RWPE1 (cell line): ENCODE measurements at regions not wholly inside any gene's neighbourhood (a gene's known extent, or its start where the extent isn't known, plus 50 kb on each side); places are given as distances from the start of the nearest gene placed in this dataset.

Experiments used
- CTCF ChIA-PET: fragments of 350-600 bp; sonication (Branson Sonifier 250); formaldehyde crosslinking; extraction: SDS; loops from one replicate; lab custom pipeline; 2021; lab: Yijun Ruan, JAX
- POLR2A ChIA-PET: fragments of 400-600 bp; formaldehyde crosslinking; extraction: SDS; loops from one replicate; lab custom pipeline; 2020; ENCODE audit warnings: antibody characterized with exemption; ENCODE audit not compliant: low non-redundant PET; lab: Yijun Ruan, JAX
- DNase-seq: peaks from one replicate; pipeline ENCODE4 v3.0.0; 2012; ENCODE audit warnings: low spot score
- H3K27ac ChIP-seq: fragments of 450-650 bp; 2 replicates; pipeline ENCODE4 v1.5.1; 2017
- TF ChIP-seq, protein P1 (sequence below): fragments of 450-650 bp; conservative IDR thresholded peaks from 2 replicates; pipeline ENCODE4 v1.5.1; 2017; ENCODE audit warnings: low read depth, mild to moderate bottlenecking

DNA sequence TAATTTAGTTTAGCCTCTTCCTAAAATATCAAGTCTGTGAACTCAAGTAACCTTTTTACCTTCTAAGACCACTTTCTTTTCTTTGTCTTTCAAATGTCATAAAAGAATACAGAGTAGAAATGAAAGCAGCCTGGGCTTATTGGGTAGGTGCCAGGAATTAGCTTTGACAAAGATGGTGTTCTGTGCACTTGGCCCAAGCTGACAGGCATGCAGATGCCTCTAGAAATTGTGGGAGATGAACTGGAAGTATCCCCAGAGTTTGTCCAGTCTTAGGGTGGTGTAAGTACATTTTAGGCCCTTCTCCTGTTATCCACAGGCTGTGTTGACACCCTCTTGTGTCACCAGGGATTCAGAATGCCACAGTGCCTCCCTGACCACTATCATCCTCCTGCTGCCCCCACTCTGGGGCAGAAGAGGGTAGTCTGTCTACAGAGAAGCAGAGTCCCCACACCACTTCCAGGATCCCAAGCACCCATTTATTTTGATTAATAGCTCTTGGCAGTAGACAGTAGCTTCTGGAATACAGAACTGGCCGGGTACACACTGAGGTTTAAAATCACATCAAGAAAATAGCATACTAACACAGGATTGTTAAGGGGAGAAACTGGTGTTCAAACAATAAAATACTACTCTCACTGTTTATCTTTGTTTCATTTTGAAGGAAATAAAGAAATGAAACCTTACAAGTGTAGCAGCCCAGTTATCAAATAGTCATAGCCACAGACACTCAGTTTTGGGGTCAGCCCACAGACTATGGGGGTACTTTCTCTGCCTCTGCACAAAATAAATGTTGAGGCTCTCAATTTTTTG lies 343.2 kb downstream of the KCNRG start:
- ChIA-PET POLR2A (no interaction called here), CTCF (interaction anchor here (0.6 kb wide), 1 partner anchor 630 kb away, joined by 4 read pairs; no protein-coding TSS in a partner anchor)
- DNase-seq = no peak
- TF ChIP-seq, protein P1, sequence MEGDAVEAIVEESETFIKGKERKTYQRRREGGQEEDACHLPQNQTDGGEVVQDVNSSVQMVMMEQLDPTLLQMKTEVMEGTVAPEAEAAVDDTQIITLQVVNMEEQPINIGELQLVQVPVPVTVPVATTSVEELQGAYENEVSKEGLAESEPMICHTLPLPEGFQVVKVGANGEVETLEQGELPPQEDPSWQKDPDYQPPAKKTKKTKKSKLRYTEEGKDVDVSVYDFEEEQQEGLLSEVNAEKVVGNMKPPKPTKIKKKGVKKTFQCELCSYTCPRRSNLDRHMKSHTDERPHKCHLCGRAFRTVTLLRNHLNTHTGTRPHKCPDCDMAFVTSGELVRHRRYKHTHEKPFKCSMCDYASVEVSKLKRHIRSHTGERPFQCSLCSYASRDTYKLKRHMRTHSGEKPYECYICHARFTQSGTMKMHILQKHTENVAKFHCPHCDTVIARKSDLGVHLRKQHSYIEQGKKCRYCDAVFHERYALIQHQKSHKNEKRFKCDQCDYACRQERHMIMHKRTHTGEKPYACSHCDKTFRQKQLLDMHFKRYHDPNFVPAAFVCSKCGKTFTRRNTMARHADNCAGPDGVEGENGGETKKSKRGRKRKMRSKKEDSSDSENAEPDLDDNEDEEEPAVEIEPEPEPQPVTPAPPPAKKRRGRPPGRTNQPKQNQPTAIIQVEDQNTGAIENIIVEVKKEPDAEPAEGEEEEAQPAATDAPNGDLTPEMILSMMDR = no peak
- H3K27ac ChIP-seq = no peak overlapping the region

DNA sequence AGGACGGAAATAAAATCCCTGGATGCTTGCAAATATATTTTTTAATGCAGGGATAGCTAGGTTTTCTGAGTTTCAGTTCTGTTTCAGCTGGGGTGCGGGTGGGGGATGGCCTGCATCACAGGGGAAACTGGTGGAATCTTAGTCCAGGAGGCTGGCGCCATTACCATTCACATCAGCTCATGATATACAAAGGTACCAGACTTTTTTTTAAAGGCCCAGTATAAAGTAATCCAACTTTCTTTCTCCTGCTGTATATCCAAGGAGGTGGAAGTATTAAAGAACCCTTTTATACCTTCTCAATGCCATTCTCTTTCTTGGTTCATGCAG lies 343.8 kb downstream of the KCNRG start:
- no peak for DNase-seq
- no peak overlapping the region for H3K27ac ChIP-seq
- TF ChIP-seq, protein P1 = no peak
- POLR2A ChIA-PET = no interaction called here
- CTCF ChIA-PET = interaction anchor here (0.6 kb wide), 1 partner anchor 630 kb away, joined by 4 read pairs; no protein-coding TSS in a partner anchor

- CTCF ChIA-PET = no interaction called here
- no peak overlapping the region for H3K27ac ChIP-seq
- TF ChIP-seq, protein P1 = no peak
- POLR2A ChIA-PET = no interaction called here
- DNase-seq = no peak
Observed at GRCh38 chr13:50359779-50360178, 344.5 kb downstream of the KCNRG start.

- POLR2A ChIA-PET = no interaction called here
- no peak overlapping the region for H3K27ac ChIP-seq
- CTCF ChIA-PET = no interaction called here
- TF ChIP-seq, protein P1 = no peak
- DNase-seq = no peak
Observed at GRCh38 chr13:50360637-50361036, 345.4 kb downstream of the KCNRG start.

GRCh38 chr13:50361282-50361681 lies 346.0 kb downstream of the KCNRG start:
- ChIA-PET POLR2A (no interaction called here), CTCF (no interaction called here)
- DNase-seq = no peak
- TF ChIP-seq, protein P1 = no peak
- no peak overlapping the region for H3K27ac ChIP-seq

DNA sequence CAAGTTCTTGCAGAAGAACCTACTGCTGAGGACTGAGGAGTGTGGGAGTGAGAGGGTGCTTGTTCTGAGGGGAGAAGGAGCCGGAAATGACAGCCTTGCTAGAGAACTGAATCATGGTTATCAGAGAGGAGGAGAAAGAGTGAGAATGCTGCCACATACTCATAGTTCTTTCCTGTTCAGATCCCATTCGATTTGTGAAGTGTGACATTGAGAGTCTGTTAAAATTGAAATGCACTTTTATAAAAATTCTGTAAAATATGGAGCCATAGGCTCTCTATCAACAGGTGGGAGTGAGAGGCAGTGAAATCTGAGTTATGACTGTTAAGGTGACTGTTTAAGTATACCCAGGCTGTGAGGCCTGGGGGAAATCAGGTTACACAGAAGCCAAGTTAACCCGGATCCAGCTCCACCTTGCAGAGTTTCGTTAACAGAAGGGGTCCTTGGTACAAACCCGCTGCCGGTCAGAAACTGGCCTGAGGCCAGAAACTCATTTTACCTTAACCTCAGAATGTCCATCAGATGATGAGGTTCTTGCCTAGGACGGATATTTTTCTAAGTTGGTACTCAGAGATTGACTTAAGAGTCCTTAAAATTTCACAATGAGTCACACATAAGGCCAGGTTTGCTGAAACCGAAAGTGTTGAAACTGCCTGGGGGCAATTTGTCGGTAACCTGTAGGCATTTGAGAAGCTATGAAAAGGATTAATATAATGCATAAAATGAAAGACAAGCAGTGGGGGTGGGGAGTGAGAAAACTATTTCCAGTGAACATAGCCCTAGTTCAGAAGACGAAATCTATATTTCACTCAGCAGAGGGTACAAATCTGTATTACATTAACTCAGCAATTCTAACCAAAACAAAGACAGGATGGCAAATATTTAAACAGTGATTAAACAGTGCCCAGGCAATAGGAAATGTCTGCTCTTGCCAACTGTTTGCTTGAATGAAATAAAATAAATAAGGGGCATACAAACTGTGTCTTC lies 350.5 kb downstream of the KCNRG start:
- TF ChIP-seq, protein P1 = no peak
- no peak overlapping the region; the same call in 1 of the 2 replicates for H3K27ac ChIP-seq
- POLR2A ChIA-PET = no interaction called here
- DNase-seq = peak; percentile 55
- CTCF ChIA-PET = no interaction called here
